HepG2 (cell line): ENCODE measurements at regions not wholly inside any gene's neighbourhood (a gene's known extent, or its start where the extent isn't known, plus 50 kb on each side); places are given as distances from the start of the nearest gene placed in this dataset.

Experiments
- CBFB ChIP-seq: sonication (generic); formaldehyde crosslinking; IDR thresholded peaks from 2 replicates; pipeline ENCODE4 v1.4.0; 2020; ENCODE audit warnings: missing genetic modification reagents
- EZH2 ChIP-seq: conservative IDR thresholded peaks from 2 replicates; pipeline ENCODE4 v1.6.1; 2012; ENCODE audit warnings: mild to moderate bottlenecking, low read depth, low read length, moderate library complexity
- GFI1 ChIP-seq: sonication (generic); formaldehyde crosslinking; IDR thresholded peaks from 2 replicates; pipeline ENCODE4 v1.5.0; 2020; ENCODE audit warnings: missing genetic modification reagents, mild to moderate bottlenecking, borderline replicate concordance
- HCFC1 ChIP-seq: fragments of 150-350 bp; IDR thresholded peaks from 2 replicates; pipeline ENCODE4 v1.6.1; 2014; ENCODE audit warnings: low read depth, low read length
- POLR2AphosphoS5 ChIP-seq: IDR thresholded peaks from 2 replicates; pipeline ENCODE4 v1.6.1; 2012; ENCODE audit warnings: low read depth, low read length
- TAF1 ChIP-seq: sonication (generic); formaldehyde crosslinking; IDR thresholded peaks from 2 replicates; pipeline ENCODE4 v1.4.0; 2020; ENCODE audit warnings: missing genetic modification reagents
- TF ChIP-seq, protein P1 (sequence below): sonication (generic); formaldehyde crosslinking; IDR thresholded peaks from 2 replicates; pipeline ENCODE4 v1.4.0; 2020; ENCODE audit warnings: mild to moderate bottlenecking, missing genetic modification reagents
- TF ChIP-seq, protein P2 (sequence below): sonication (generic); formaldehyde crosslinking; IDR thresholded peaks from 2 replicates; pipeline ENCODE4 v1.5.0; 2020; ENCODE audit warnings: mild to moderate bottlenecking, missing genetic modification reagents, moderate library complexity

- TF ChIP-seq, protein P1, sequence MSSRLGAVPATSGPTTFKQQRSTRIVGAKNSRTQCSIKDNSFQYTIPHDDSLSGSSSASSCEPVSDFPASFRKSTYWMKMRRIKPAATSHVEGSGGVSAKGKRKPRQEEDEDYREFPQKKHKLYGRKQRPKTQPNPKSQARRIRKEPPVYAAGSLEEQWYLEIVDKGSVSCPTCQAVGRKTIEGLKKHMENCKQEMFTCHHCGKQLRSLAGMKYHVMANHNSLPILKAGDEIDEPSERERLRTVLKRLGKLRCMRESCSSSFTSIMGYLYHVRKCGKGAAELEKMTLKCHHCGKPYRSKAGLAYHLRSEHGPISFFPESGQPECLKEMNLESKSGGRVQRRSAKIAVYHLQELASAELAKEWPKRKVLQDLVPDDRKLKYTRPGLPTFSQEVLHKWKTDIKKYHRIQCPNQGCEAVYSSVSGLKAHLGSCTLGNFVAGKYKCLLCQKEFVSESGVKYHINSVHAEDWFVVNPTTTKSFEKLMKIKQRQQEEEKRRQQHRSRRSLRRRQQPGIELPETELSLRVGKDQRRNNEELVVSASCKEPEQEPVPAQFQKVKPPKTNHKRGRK: no peak
- TF ChIP-seq CBFB (CRISPR knock-in tag): no peak
- no peak for TF ChIP-seq POLR2AphosphoS5
- no peak for TF ChIP-seq TAF1 (CRISPR knock-in tag)
- TF ChIP-seq GFI1 (CRISPR knock-in tag): no peak
- no peak for TF ChIP-seq HCFC1
- no peak for TF ChIP-seq EZH2
- TF ChIP-seq, protein P2, sequence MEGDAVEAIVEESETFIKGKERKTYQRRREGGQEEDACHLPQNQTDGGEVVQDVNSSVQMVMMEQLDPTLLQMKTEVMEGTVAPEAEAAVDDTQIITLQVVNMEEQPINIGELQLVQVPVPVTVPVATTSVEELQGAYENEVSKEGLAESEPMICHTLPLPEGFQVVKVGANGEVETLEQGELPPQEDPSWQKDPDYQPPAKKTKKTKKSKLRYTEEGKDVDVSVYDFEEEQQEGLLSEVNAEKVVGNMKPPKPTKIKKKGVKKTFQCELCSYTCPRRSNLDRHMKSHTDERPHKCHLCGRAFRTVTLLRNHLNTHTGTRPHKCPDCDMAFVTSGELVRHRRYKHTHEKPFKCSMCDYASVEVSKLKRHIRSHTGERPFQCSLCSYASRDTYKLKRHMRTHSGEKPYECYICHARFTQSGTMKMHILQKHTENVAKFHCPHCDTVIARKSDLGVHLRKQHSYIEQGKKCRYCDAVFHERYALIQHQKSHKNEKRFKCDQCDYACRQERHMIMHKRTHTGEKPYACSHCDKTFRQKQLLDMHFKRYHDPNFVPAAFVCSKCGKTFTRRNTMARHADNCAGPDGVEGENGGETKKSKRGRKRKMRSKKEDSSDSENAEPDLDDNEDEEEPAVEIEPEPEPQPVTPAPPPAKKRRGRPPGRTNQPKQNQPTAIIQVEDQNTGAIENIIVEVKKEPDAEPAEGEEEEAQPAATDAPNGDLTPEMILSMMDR (CRISPR knock-in tag): no peak
These were observed 49.9 kb upstream of the CCDC167 start for GRCh38 chr6:37549558-37549957.
